HEK293 (cell line): ENCODE measurements at regions not wholly inside any gene's neighbourhood (a gene's known extent, or its start where the extent isn't known, plus 50 kb on each side); places are given as distances from the start of the nearest gene placed in this dataset.
"Not testable (repeated sequence)": the region's sequence is repeated elsewhere in the genome, so short reads cannot be mapped to it uniquely, and the experiment has no call there.

Experiments used
- CTCF ChIA-PET: fragments of 350-600 bp; formaldehyde crosslinking; extraction: SDS; loops from one replicate; lab custom pipeline; 2021; ENCODE audit warnings: antibody characterized with exemption; lab: Yijun Ruan, JAX
- POLR2A ChIA-PET: fragments of 300-600 bp; formaldehyde crosslinking; extraction: SDS; loops from one replicate; lab custom pipeline; 2020; ENCODE audit warnings: antibody characterized with exemption, inconsistent platforms; lab: Yijun Ruan, JAX
- H3K27ac ChIP-seq: fragments of 200-500 bp; sonication (Bioruptor generic); 2 replicates; pipeline ENCODE4 v1.5.1; 2014; ENCODE audit warnings: low read depth, low read length, control low read depth, inconsistent platforms; ENCODE audit errors: extremely low read depth
- H3K36me3 ChIP-seq, 2 experiments: fragments of 200-500 bp in 1 of 2; sonication (Bioruptor generic) in 1 of 2; 1 replicate in 1 of 2; 2 replicates in 1 of 2; pipeline ENCODE4 v1.5.1; 2014 to 2017; ENCODE audit warnings: inconsistent platforms in 2 of 2, low read length in 2 of 2; ENCODE audit not compliant: control insufficient read depth in 2 of 2, insufficient read depth in 1 of 2
- H3K4me1 ChIP-seq: fragments of 200-500 bp; sonication (Bioruptor generic); 2 replicates; pipeline ENCODE4 v1.5.1; 2014; ENCODE audit warnings: mild to moderate bottlenecking, low read length, inconsistent platforms; ENCODE audit not compliant: control insufficient read depth, insufficient read depth
- H3K4me3 ChIP-seq: 2 replicates; pipeline ENCODE4 v1.5.1; 2011; ENCODE audit warnings: low read depth, mild to moderate bottlenecking, control low read depth, low read length, moderate library complexity
- H3K9me3 ChIP-seq: fragments of 200-500 bp; sonication (Bioruptor generic); 2 replicates; pipeline ENCODE4 v1.5.1; 2014; ENCODE audit warnings: low read depth, low read length, inconsistent platforms; ENCODE audit not compliant: control insufficient read depth, insufficient read depth
- FEZF1 ChIP-seq: fragments of 450-650 bp; formaldehyde crosslinking; IDR thresholded peaks from 2 replicates; pipeline ENCODE4 v1.5.1; 2016; ENCODE audit warnings: missing biosample characterization, missing genetic modification characterization
- GLIS1 ChIP-seq: fragments of 450-650 bp; formaldehyde crosslinking; IDR thresholded peaks from 2 replicates; pipeline ENCODE4 v1.5.1; 2016; ENCODE audit warnings: missing biosample characterization, missing genetic modification characterization
- MZF1 ChIP-seq: fragments of 450-650 bp; formaldehyde crosslinking; IDR thresholded peaks from 2 replicates; pipeline ENCODE4 v1.5.1; 2017; ENCODE audit warnings: missing biosample characterization, missing genetic modification characterization, borderline replicate concordance
- OSR2 ChIP-seq: fragments of 450-650 bp; formaldehyde crosslinking; IDR thresholded peaks from 2 replicates; pipeline ENCODE4 v1.5.1; 2016; ENCODE audit warnings: missing biosample characterization, missing genetic modification characterization
- PRDM4 ChIP-seq: fragments of 450-650 bp; formaldehyde crosslinking; IDR thresholded peaks from 2 replicates; pipeline ENCODE4 v1.5.1; 2017; ENCODE audit warnings: missing biosample characterization, missing genetic modification characterization
- PRDM6 ChIP-seq: fragments of 450-650 bp; formaldehyde crosslinking; IDR thresholded peaks from 2 replicates; pipeline ENCODE4 v1.5.1; 2017; ENCODE audit warnings: missing biosample characterization, missing genetic modification characterization
- ZBTB7A ChIP-seq: fragments of 450-650 bp; formaldehyde crosslinking; IDR thresholded peaks from 2 replicates; pipeline ENCODE4 v1.5.1; 2016; ENCODE audit warnings: low read depth, missing biosample characterization, missing genetic modification characterization
- ZNF18 ChIP-seq: fragments of 450-650 bp; formaldehyde crosslinking; IDR thresholded peaks from 2 replicates; pipeline ENCODE4 v1.5.1; 2016; ENCODE audit warnings: missing biosample characterization, missing genetic modification characterization
- ZNF292 ChIP-seq: fragments of 450-650 bp; formaldehyde crosslinking; IDR thresholded peaks from 2 replicates; pipeline ENCODE4 v1.5.1; 2016; ENCODE audit warnings: low read depth, missing biosample characterization, missing genetic modification characterization, borderline replicate concordance
- ZNF423 ChIP-seq: fragments of 450-650 bp; formaldehyde crosslinking; IDR thresholded peaks from 2 replicates; pipeline ENCODE4 v1.5.1; 2016; ENCODE audit warnings: missing biosample characterization, missing genetic modification characterization
- ZNF521 ChIP-seq: fragments of 450-650 bp; formaldehyde crosslinking; IDR thresholded peaks from 2 replicates; pipeline ENCODE4 v1.5.1; 2017; ENCODE audit warnings: missing biosample characterization, mild to moderate bottlenecking, missing genetic modification characterization
- ZNF571 ChIP-seq: fragments of 450-650 bp; formaldehyde crosslinking; IDR thresholded peaks from 2 replicates; pipeline ENCODE4 v1.5.0; 2017; ENCODE audit warnings: missing biosample characterization, missing genetic modification characterization
- ZNF639 ChIP-seq: fragments of 450-650 bp; formaldehyde crosslinking; IDR thresholded peaks from 2 replicates; pipeline ENCODE4 v1.5.1; 2016; ENCODE audit warnings: missing biosample characterization, missing genetic modification characterization
- ZNF701 ChIP-seq: fragments of 450-650 bp; formaldehyde crosslinking; IDR thresholded peaks from 2 replicates; pipeline ENCODE4 v1.5.1; 2016; ENCODE audit warnings: missing biosample characterization, missing genetic modification characterization
- ZNF76 ChIP-seq: fragments of 450-650 bp; formaldehyde crosslinking; IDR thresholded peaks from 2 replicates; pipeline ENCODE4; 2016; ENCODE audit warnings: low read depth, missing biosample characterization, missing genetic modification characterization, borderline replicate concordance
- ZNF777 ChIP-seq: fragments of 450-650 bp; formaldehyde crosslinking; IDR thresholded peaks from 2 replicates; pipeline ENCODE4 v1.5.1; 2017; ENCODE audit warnings: missing biosample characterization, missing genetic modification characterization, borderline replicate concordance
- ZNF785 ChIP-seq: fragments of 450-650 bp; formaldehyde crosslinking; IDR thresholded peaks from 2 replicates; pipeline ENCODE4 v1.5.1; 2016; ENCODE audit warnings: missing biosample characterization, missing genetic modification characterization
- ZSCAN30 ChIP-seq: fragments of 450-650 bp; IDR thresholded peaks from 2 replicates; pipeline ENCODE4 v1.5.1; 2018; ENCODE audit warnings: missing biosample characterization, mild to moderate bottlenecking, missing genetic modification characterization, moderate library complexity

GRCh38 chr2:228359473-228359872 lies 178.0 kb upstream of the SPHKAP start (continued):
- TF ChIP-seq GLIS1 (tag by site-specific recombination) (no peak), PRDM4 (tag by site-specific recombination) (no peak), ZNF639 (tag by site-specific recombination) (no peak)

- TF ChIP-seq ZNF571 (tag by site-specific recombination), result no peak
- no peak for TF ChIP-seq PRDM6
- TF ChIP-seq FEZF1 (tag by site-specific recombination), result no peak
- TF ChIP-seq ZNF423 (tag by site-specific recombination), result no peak
- no peak for TF ChIP-seq ZNF701 (tag by site-specific recombination)
- TF ChIP-seq MZF1, result no peak
- no peak for TF ChIP-seq ZNF777 (tag by site-specific recombination)
- no peak for TF ChIP-seq ZNF292 (tag by site-specific recombination)
- no peak for TF ChIP-seq ZNF785 (tag by site-specific recombination)
- no peak for TF ChIP-seq ZSCAN30 (tag by site-specific recombination)
- no peak for TF ChIP-seq ZBTB7A
- no peak for TF ChIP-seq ZNF76
- no peak for TF ChIP-seq ZNF18 (tag by site-specific recombination)
- no peak for TF ChIP-seq OSR2 (tag by site-specific recombination)
- TF ChIP-seq ZNF521, result no peak
Measured at GRCh38 chr2:228355897-228356296, 174.4 kb upstream of the SPHKAP start.

GRCh38 chr2:228352980-228353379 lies 171.5 kb upstream of the SPHKAP start:
- CTCF ChIA-PET, result interaction anchor here (0.6 kb wide), 1 partner anchor 460 kb away, joined by 3 read pairs; no protein-coding TSS in a partner anchor
- POLR2A ChIA-PET, H3K4me3 ChIP-seq: not testable (repeated sequence)

More at GRCh38 chr2:228355897-228356296, 174.4 kb upstream of the SPHKAP start:
- POLR2A ChIA-PET, result no interaction called here
- H3K36me3 ChIP-seq, result no peaks in the 10 kb centered on the region
- H3K9me3 ChIP-seq, result no peaks in the 10 kb centered on the region
- no peaks in the 10 kb centered on the region for H3K4me1 ChIP-seq
- H3K4me3 ChIP-seq, result no peak overlapping the region
- H3K27ac ChIP-seq, result no peak overlapping the region
- CTCF ChIA-PET, result no interaction called here

More at GRCh38 chr2:228352980-228353379, 171.5 kb upstream of the SPHKAP start:
- not testable (repeated sequence) for H3K4me1 ChIP-seq, H3K27ac ChIP-seq, H3K36me3 ChIP-seq, H3K9me3 ChIP-seq
